ENCODE measurements at regions not wholly inside any gene's neighbourhood (a gene's known extent, or its start where the extent isn't known, plus 50 kb on each side); places are given as distances from the start of the nearest gene placed in this dataset.

- Mint-ChIP-seq H3K9me3 (no peaks in the 10 kb centered on the region), H3K27ac (ENCODE audit: low read depth) (no peak overlapping the region), H3K36me3 (ENCODE audit: insufficient read depth) (peaks cover 4% of the 10 kb centered on the region), H3K27me3 (no peaks in the 10 kb centered on the region), H3K4me3 (peak overlapping the region; percentile 28), H3K4me1 (peaks cover 60% of the 10 kb centered on the region)
- DNase-seq (ENCODE audit: low spot score in 2 of 2) (no peak), ATAC-seq (replicated peaks; ENCODE audit: extremely low read depth, poor library complexity, severe bottlenecking) (no peak)
These were observed 421.4 kb downstream of the SHQ1 start for GRCh38 chr3:72426618-72427397.

GRCh38 chr3:72423643-72424042 is 424.6 kb downstream of the SHQ1 start:
- ATAC-seq (replicated peaks; ENCODE audit: extremely low read depth, poor library complexity, severe bottlenecking): no peak
- Mint-ChIP-seq H3K9me3 (no peaks in the 10 kb centered on the region), H3K36me3 (ENCODE audit: insufficient read depth) (peaks cover 3% of the 10 kb centered on the region), H3K27me3 (no peaks in the 10 kb centered on the region), H3K4me3 (no peak overlapping the region), H3K27ac (ENCODE audit: low read depth) (no peak overlapping the region), H3K4me1 (peaks cover 62% of the 10 kb centered on the region)
- no peak for DNase-seq (ENCODE audit: low spot score in 2 of 2)

- Mint-ChIP-seq H3K9me3 (no peaks in the 10 kb centered on the region), H3K4me1 (peaks cover 53% of the 10 kb centered on the region), H3K27ac (ENCODE audit: low read depth) (no peak overlapping the region), H3K36me3 (ENCODE audit: insufficient read depth) (peaks cover 3% of the 10 kb centered on the region), H3K27me3 (no peaks in the 10 kb centered on the region), H3K4me3 (no peak overlapping the region)
- ATAC-seq (replicated peaks; ENCODE audit: extremely low read depth, poor library complexity, severe bottlenecking): no peak
- DNase-seq (ENCODE audit: low spot score in 2 of 2): no peak
These were observed 426.5 kb downstream of the SHQ1 start for GRCh38 chr3:72421786-72422185.

GRCh38 chr3:72421126-72421525 is 427.1 kb downstream of the SHQ1 start:
- Mint-ChIP-seq H3K36me3 (ENCODE audit: insufficient read depth) (peaks cover 3% of the 10 kb centered on the region), H3K27ac (ENCODE audit: low read depth) (no peak overlapping the region), H3K4me1 (peaks cover 51% of the 10 kb centered on the region), H3K4me3 (no peak overlapping the region), H3K9me3 (no peaks in the 10 kb centered on the region), H3K27me3 (no peaks in the 10 kb centered on the region)
- DNase-seq (ENCODE audit: low spot score in 2 of 2) (no peak), ATAC-seq (replicated peaks; ENCODE audit: extremely low read depth, poor library complexity, severe bottlenecking) (no peak)

- no peak overlapping the region for H3K27ac Mint-ChIP-seq (ENCODE audit: low read depth)
- DNase-seq (ENCODE audit: low spot score in 2 of 2) (no peak), ATAC-seq (replicated peaks; ENCODE audit: extremely low read depth, poor library complexity, severe bottlenecking) (no peak)
- no peaks in the 10 kb centered on the region for H3K9me3 Mint-ChIP-seq
- H3K4me3 Mint-ChIP-seq: no peak overlapping the region
- H3K36me3 Mint-ChIP-seq (ENCODE audit: insufficient read depth): peaks cover 3% of the 10 kb centered on the region
- H3K27me3 Mint-ChIP-seq: no peaks in the 10 kb centered on the region
- H3K4me1 Mint-ChIP-seq: peaks cover 37% of the 10 kb centered on the region
These were observed 429.4 kb downstream of the SHQ1 start for GRCh38 chr3:72418856-72419255.

- Mint-ChIP-seq H3K27ac (ENCODE audit: low read depth) (no peak overlapping the region), H3K4me3 (no peak overlapping the region), H3K27me3 (no peaks in the 10 kb centered on the region), H3K36me3 (ENCODE audit: insufficient read depth) (peaks cover 3% of the 10 kb centered on the region), H3K9me3 (no peaks in the 10 kb centered on the region), H3K4me1 (peaks cover 35% of the 10 kb centered on the region)
- ATAC-seq (replicated peaks; ENCODE audit: extremely low read depth, poor library complexity, severe bottlenecking) (no peak), DNase-seq (ENCODE audit: low spot score in 2 of 2) (no peak)
These were observed 430.0 kb downstream of the SHQ1 start for GRCh38 chr3:72418244-72418643.

- no peak overlapping the region for H3K4me3 Mint-ChIP-seq
- no peaks in the 10 kb centered on the region for H3K36me3 Mint-ChIP-seq (ENCODE audit: insufficient read depth)
- no peak overlapping the region for H3K27ac Mint-ChIP-seq (ENCODE audit: low read depth)
These were observed 433.7 kb downstream of the SHQ1 start for GRCh38 chr3:72414481-72415016.

GRCh38 chr3:72413228-72413627 is 435.0 kb downstream of the SHQ1 start:
- H3K36me3 Mint-ChIP-seq (ENCODE audit: insufficient read depth): no peaks in the 10 kb centered on the region
- no peaks in the 10 kb centered on the region for H3K27me3 Mint-ChIP-seq
- no peaks in the 10 kb centered on the region for H3K9me3 Mint-ChIP-seq
- ATAC-seq (replicated peaks; ENCODE audit: extremely low read depth, poor library complexity, severe bottlenecking) (no peak), DNase-seq (ENCODE audit: low spot score in 2 of 2) (no peak)
- H3K4me3 Mint-ChIP-seq: no peak overlapping the region
- peaks cover 55% of the 10 kb centered on the region for H3K4me1 Mint-ChIP-seq
- no peak overlapping the region for H3K27ac Mint-ChIP-seq (ENCODE audit: low read depth)

More at GRCh38 chr3:72414481-72415016, 433.7 kb downstream of the SHQ1 start:
- DNase-seq (ENCODE audit: low spot score in 2 of 2): no peak
- H3K9me3 Mint-ChIP-seq: no peaks in the 10 kb centered on the region
- H3K4me1 Mint-ChIP-seq: peaks cover 56% of the 10 kb centered on the region
- ATAC-seq (replicated peaks; ENCODE audit: extremely low read depth, poor library complexity, severe bottlenecking): no peak
- H3K27me3 Mint-ChIP-seq: no peaks in the 10 kb centered on the region

- no peak for ATAC-seq (replicated peaks; ENCODE audit: extremely low read depth, poor library complexity, severe bottlenecking)
- Mint-ChIP-seq H3K36me3 (ENCODE audit: insufficient read depth) (no peaks in the 10 kb centered on the region), H3K4me3 (no peak overlapping the region), H3K27ac (ENCODE audit: low read depth) (no peak overlapping the region), H3K4me1 (peaks cover 60% of the 10 kb centered on the region), H3K9me3 (no peaks in the 10 kb centered on the region), H3K27me3 (no peaks in the 10 kb centered on the region)
- no peak for DNase-seq (ENCODE audit: low spot score in 2 of 2)
These were observed 435.8 kb downstream of the SHQ1 start for GRCh38 chr3:72412340-72412956.

GRCh38 chr3:72411843-72412242 is 436.4 kb downstream of the SHQ1 start:
- no peak overlapping the region for H3K4me3 Mint-ChIP-seq

GRCh38 chr3:72411126-72411525 is 437.1 kb downstream of the SHQ1 start:
- Mint-ChIP-seq H3K4me1 (peaks cover 65% of the 10 kb centered on the region), H3K27ac (ENCODE audit: low read depth) (no peak overlapping the region), H3K4me3 (no peak overlapping the region), H3K27me3 (no peaks in the 10 kb centered on the region), H3K9me3 (no peaks in the 10 kb centered on the region), H3K36me3 (ENCODE audit: insufficient read depth) (no peaks in the 10 kb centered on the region)
- no peak for ATAC-seq (replicated peaks; ENCODE audit: extremely low read depth, poor library complexity, severe bottlenecking)
- DNase-seq (ENCODE audit: low spot score in 2 of 2): no peak

More at GRCh38 chr3:72411843-72412242, 436.4 kb downstream of the SHQ1 start:
- DNase-seq (ENCODE audit: low spot score in 2 of 2) (no peak), ATAC-seq (replicated peaks; ENCODE audit: extremely low read depth, poor library complexity, severe bottlenecking) (no peak)
- Mint-ChIP-seq H3K9me3 (no peaks in the 10 kb centered on the region), H3K27me3 (no peaks in the 10 kb centered on the region), H3K4me1 (peaks cover 62% of the 10 kb centered on the region), H3K27ac (ENCODE audit: low read depth) (no peak overlapping the region), H3K36me3 (ENCODE audit: insufficient read depth) (no peaks in the 10 kb centered on the region)

- Mint-ChIP-seq H3K4me3 (no peak overlapping the region), H3K4me1 (peaks cover 76% of the 10 kb centered on the region), H3K36me3 (ENCODE audit: insufficient read depth) (peaks cover 2% of the 10 kb centered on the region), H3K27ac (ENCODE audit: low read depth) (no peak overlapping the region), H3K9me3 (no peaks in the 10 kb centered on the region), H3K27me3 (no peaks in the 10 kb centered on the region)
- DNase-seq (ENCODE audit: low spot score in 2 of 2) (no peak), ATAC-seq (replicated peaks; ENCODE audit: extremely low read depth, poor library complexity, severe bottlenecking) (no peak)
These were observed 439.1 kb downstream of the SHQ1 start for GRCh38 chr3:72408983-72409779.

Measured in central memory CD8-positive, alpha-beta T cell (primary cell).